GM06990 (cell line): ENCODE measurements at regions not wholly inside any gene's neighbourhood (a gene's known extent, or its start where the extent isn't known, plus 50 kb on each side); places are given as distances from the start of the nearest gene placed in this dataset.
"Not testable (repeated sequence)": the region's sequence is repeated elsewhere in the genome, so short reads cannot be mapped to it uniquely, and the experiment has no call there.

ENCODE experiments used
- DNase-seq: peaks from one replicate; pipeline ENCODE4 v3.0.0-alpha.2; 2011; ENCODE audit not compliant: insufficient read length; ENCODE audit errors: extremely low read depth
- H3K27me3 ChIP-seq: replicated peaks from 2 replicates; pipeline ENCODE4 v1.6.0; 2011; ENCODE audit warnings: low read length; ENCODE audit not compliant: control insufficient read depth, insufficient read depth
- H3K36me3 ChIP-seq: 2 replicates; pipeline ENCODE4 v1.5.1; 2011; ENCODE audit warnings: low read length; ENCODE audit not compliant: control insufficient read depth, insufficient read depth
- H3K4me3 ChIP-seq: replicated peaks from 2 replicates; pipeline ENCODE4 v1.5.1; 2011; ENCODE audit warnings: low read depth, mild to moderate bottlenecking, control low read depth, low read length
- CTCF ChIP-seq: IDR thresholded peaks from 2 replicates; pipeline ENCODE4 v1.5.1; 2011; ENCODE audit warnings: low read length, control low read depth, mild to moderate bottlenecking, inconsistent platforms; ENCODE audit not compliant: insufficient read depth, poor library complexity, severe bottlenecking

GRCh38 chr12:17030338-17030737 is 424.4 kb upstream of the LMO3 start:
- DNase-seq: no peak
- no peaks in the 10 kb centered on the region for H3K27me3 ChIP-seq
- H3K36me3 ChIP-seq: no peaks in the 10 kb centered on the region
- no peak overlapping the region for H3K4me3 ChIP-seq
- TF ChIP-seq CTCF: no peak

GRCh38 chr12:17028348-17028747 is 422.4 kb upstream of the LMO3 start:
- Histone ChIP-seq H3K36me3 (no peaks in the 10 kb centered on the region), H3K4me3 (no peak overlapping the region), H3K27me3 (no peaks in the 10 kb centered on the region)
- no peak for TF ChIP-seq CTCF
- DNase-seq: no peak

- not testable (repeated sequence) for H3K36me3 ChIP-seq, DNase-seq, H3K27me3 ChIP-seq, H3K4me3 ChIP-seq
These were observed 419.5 kb upstream of the LMO3 start for GRCh38 chr12:17025424-17025823.

- H3K4me3 ChIP-seq: no peak overlapping the region
- H3K36me3 ChIP-seq: no peaks in the 10 kb centered on the region
- no peaks in the 10 kb centered on the region for H3K27me3 ChIP-seq
- DNase-seq: no peak
- TF ChIP-seq CTCF: no peak
These were observed 414.8 kb upstream of the LMO3 start for GRCh38 chr12:17020765-17021164.

- no peak for DNase-seq
- no peaks in the 10 kb centered on the region for H3K27me3 ChIP-seq
- no peak for TF ChIP-seq CTCF
- no peak overlapping the region for H3K4me3 ChIP-seq
- H3K36me3 ChIP-seq: no peaks in the 10 kb centered on the region
These were observed 411.4 kb upstream of the LMO3 start for GRCh38 chr12:17017402-17017801.

- TF ChIP-seq CTCF: no peak
- DNase-seq: no peak
- Histone ChIP-seq H3K27me3 (no peaks in the 10 kb centered on the region), H3K36me3 (no peaks in the 10 kb centered on the region), H3K4me3 (no peak overlapping the region)
These were observed 410.3 kb upstream of the LMO3 start for GRCh38 chr12:17016116-17016864.
